ENCODE measurements at regions not wholly inside any gene's neighbourhood (a gene's known extent, or its start where the extent isn't known, plus 50 kb on each side); places are given as distances from the start of the nearest gene placed in this dataset.

DNA sequence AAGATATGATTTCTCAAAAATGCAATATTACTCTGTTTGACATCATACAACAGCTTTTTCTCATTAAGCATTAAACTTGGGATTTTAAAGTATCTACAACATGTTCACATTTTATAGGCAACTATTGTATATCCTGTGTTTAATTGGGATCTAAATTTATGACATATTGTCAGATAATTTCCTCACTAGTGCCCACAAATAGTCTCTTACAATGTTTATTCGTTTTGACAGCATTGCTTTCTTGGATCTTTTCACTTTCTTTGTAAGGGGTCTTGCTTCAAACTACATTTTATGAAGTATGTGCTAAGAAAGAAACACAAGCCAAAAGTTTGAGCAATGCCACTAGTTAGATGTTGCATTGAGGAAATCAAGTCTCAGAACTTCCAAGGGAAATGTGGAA, 285.1 kb downstream of the TMEM167A start:
- Histone ChIP-seq H3K36me3 (no peaks in the 10 kb centered on the region), H3K4me1 (no peaks in the 10 kb centered on the region), H3K4me3 (no peak overlapping the region), H3K27me3 (no peaks in the 10 kb centered on the region), H3K27ac (no peak overlapping the region), H3K9me3 (no peaks in the 10 kb centered on the region)
- intact Hi-C loops (cut with DNase I) = no loop called here
- peak in 2 of 4 donors; percentile 77 to 82 for DNase-seq
- ATAC-seq = no peak
- TF ChIP-seq, protein P1, sequence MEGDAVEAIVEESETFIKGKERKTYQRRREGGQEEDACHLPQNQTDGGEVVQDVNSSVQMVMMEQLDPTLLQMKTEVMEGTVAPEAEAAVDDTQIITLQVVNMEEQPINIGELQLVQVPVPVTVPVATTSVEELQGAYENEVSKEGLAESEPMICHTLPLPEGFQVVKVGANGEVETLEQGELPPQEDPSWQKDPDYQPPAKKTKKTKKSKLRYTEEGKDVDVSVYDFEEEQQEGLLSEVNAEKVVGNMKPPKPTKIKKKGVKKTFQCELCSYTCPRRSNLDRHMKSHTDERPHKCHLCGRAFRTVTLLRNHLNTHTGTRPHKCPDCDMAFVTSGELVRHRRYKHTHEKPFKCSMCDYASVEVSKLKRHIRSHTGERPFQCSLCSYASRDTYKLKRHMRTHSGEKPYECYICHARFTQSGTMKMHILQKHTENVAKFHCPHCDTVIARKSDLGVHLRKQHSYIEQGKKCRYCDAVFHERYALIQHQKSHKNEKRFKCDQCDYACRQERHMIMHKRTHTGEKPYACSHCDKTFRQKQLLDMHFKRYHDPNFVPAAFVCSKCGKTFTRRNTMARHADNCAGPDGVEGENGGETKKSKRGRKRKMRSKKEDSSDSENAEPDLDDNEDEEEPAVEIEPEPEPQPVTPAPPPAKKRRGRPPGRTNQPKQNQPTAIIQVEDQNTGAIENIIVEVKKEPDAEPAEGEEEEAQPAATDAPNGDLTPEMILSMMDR (IDR thresholded peaks at IDR 0.05) = no peak

DNA sequence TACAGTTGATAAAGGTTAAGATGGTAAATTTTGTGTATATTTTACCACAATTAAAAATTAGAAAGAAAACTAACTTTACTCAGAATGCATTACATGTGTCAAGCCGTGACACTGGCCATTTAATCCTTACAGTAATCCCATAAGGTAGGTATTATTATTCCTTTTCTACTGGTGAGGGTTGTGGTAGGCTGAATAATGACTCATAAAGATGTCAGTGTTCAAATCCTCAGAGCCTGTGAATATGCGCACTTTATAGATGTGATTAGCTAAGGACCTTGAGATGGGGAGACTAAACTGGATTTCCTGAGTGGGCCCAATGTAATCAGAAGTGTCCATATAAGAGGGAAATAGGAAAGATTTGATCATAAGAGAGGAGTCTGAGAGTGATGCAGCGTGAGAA, 288.1 kb downstream of the TMEM167A start:
- DNase-seq (no peak), ATAC-seq (no peak)
- no peaks in the 10 kb centered on the region for H3K27me3 ChIP-seq
- TF ChIP-seq, protein P1 (IDR thresholded peaks at IDR 0.05) = no peak
- H3K4me1 ChIP-seq = no peaks in the 10 kb centered on the region
- H3K9me3 ChIP-seq = no peaks in the 10 kb centered on the region
- no peak overlapping the region for H3K27ac ChIP-seq
- intact Hi-C loops (cut with DNase I) = loop anchor here in 1 of 2 donors (10.0 kb wide), 1 partner anchor 144 kb away; no protein-coding TSS in a partner anchor
- no peak overlapping the region for H3K4me3 ChIP-seq
- no peaks in the 10 kb centered on the region for H3K36me3 ChIP-seq

DNA sequence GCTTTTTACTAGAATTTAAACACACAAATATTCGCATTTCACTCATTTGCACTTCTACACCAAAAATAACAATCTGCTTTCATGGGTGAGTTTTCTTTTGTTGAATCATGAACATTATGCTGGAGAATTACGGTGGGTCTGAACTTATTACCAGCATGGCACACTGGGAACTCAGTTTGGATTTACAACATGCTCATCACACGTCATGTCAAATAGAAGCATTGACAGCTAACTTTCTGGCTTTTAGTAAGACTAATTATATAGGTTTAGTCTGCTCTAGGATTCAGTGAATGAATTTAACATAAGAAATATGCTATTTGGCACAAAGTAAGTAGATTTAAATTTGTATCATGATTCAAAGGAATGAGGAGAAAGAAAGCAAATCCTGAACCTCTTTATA, 290.4 kb downstream of the TMEM167A start:
- ATAC-seq (no peak), DNase-seq (no peak)
- intact Hi-C loops (cut with DNase I) = loop anchor here in 1 of 2 donors (10.0 kb wide), 1 partner anchor 142 kb away; no protein-coding TSS in a partner anchor
- Histone ChIP-seq H3K4me1 (no peaks in the 10 kb centered on the region), H3K27ac (no peak overlapping the region), H3K36me3 (no peaks in the 10 kb centered on the region), H3K4me3 (no peak overlapping the region), H3K9me3 (no peaks in the 10 kb centered on the region), H3K27me3 (no peaks in the 10 kb centered on the region)
- TF ChIP-seq, protein P1 (IDR thresholded peaks at IDR 0.05) = no peak

DNA sequence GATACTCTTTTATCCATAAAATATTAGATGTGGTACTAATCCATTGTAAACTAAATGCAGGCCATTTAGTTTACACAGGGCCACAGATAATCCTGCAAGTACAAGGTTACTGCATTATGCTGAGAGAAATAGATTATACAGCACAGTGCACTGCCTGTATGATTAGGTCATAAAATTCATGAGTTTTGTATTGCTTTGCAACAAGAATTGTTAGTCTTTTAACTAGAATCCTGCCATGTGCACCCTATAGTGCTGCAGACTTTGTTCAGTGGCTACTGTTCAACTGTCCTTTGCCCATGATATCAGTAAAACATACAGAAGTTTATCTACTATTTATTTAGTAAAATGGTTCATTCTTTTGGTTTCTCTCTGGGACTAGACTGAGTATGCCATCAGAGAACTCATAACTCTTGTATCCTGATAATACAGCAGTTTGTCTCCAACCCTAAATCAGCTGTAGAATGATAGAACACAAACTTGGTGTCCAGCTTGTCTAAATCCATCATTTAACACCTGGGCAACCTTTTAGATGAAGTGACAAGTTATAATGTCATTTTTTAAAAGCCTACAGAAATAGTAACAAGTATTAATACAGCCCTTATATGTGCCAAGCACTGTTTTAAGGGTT, 291.2 kb downstream of the TMEM167A start:
- no peak for ATAC-seq
- intact Hi-C loops (cut with DNase I) = loop anchor here in 1 of 2 donors (10.0 kb wide), 1 partner anchor 141 kb away; no protein-coding TSS in a partner anchor

DNA sequence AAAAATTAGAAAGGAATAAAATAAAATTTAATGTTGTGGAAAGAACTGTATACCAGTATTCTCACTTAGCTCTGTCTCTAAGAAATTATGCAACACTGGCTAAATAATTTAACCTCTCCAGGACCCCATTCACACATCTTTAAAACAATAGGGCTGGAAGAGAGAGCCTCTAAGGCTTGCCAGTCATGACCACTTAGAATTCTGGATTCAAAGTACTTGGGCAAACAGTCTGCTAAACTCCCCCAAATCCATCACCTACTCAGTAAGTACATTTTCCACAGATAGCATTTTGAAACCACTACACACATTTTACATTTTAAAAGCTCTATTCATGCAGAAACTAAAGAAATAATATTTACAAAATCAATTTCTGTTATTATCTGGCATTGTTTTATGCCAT, 291.7 kb downstream of the TMEM167A start:
- no peak overlapping the region for H3K4me3 ChIP-seq
- TF ChIP-seq, protein P1 (IDR thresholded peaks at IDR 0.05) = no peak
- DNase-seq (no peak), ATAC-seq (peak; percentile 40)
- H3K27me3 ChIP-seq = no peaks in the 10 kb centered on the region
- intact Hi-C loops (cut with DNase I) = loop anchor here in 1 of 2 donors (10.0 kb wide), 1 partner anchor 141 kb away; no protein-coding TSS in a partner anchor
- H3K4me1 ChIP-seq = no peaks in the 10 kb centered on the region
- H3K9me3 ChIP-seq = no peaks in the 10 kb centered on the region
- no peak overlapping the region for H3K27ac ChIP-seq
- no peaks in the 10 kb centered on the region for H3K36me3 ChIP-seq

More for the DNA sequence above, 291.2 kb downstream of the TMEM167A start:
- DNase-seq = no peak
- TF ChIP-seq, protein P1 (IDR thresholded peaks at IDR 0.05) = no peak
- no peak overlapping the region for H3K4me3 ChIP-seq
- H3K9me3 ChIP-seq = no peaks in the 10 kb centered on the region
- H3K36me3 ChIP-seq = no peaks in the 10 kb centered on the region
- H3K27ac ChIP-seq = no peak overlapping the region
- H3K4me1 ChIP-seq = no peaks in the 10 kb centered on the region
- no peaks in the 10 kb centered on the region for H3K27me3 ChIP-seq
